ENCODE measurements at regions not wholly inside any gene's neighbourhood (a gene's known extent, or its start where the extent isn't known, plus 50 kb on each side); places are given as distances from the start of the nearest gene placed in this dataset.

DNA sequence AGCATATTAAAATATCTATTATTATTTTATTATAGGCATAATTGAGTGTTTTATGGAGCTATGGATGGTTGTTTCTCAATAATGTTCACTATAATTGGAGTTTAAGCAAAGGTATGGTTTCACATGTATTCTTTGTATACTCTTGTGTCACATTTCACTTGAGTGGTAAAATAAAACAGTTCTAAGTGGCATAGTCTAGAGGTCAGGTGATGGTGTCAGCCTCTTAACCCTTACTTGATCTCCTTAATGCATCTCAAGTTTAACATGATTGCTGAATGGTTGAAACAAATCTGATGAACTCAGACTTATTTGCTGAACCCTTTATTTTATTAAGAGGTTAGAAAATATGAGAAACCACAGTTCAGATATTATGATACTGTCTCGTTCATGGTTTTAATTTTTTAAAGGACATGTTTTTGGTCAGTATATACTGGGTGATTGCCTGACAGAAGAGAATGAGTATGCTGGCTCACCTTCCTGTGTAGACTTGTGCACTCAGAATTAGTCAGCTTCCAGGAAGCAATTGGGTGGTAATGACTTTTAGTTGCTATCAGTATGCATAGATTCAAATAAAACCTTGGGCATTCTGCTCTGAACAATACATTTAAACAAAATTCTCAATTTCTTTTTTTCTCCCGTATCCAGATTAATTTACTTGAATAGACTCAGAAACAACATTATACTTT is 464.6 kb downstream of the PCNX1 start:
- H3K27me3 ChIP-seq (replicated peaks in 1 of 7): no peaks in the 10 kb centered on the region
- intact Hi-C loops (cut with DNase I; ENCODE audit: low total_unique reads): no loop called here
- no peaks in the 10 kb centered on the region for H3K36me3 ChIP-seq
- TF ChIP-seq, protein P1, sequence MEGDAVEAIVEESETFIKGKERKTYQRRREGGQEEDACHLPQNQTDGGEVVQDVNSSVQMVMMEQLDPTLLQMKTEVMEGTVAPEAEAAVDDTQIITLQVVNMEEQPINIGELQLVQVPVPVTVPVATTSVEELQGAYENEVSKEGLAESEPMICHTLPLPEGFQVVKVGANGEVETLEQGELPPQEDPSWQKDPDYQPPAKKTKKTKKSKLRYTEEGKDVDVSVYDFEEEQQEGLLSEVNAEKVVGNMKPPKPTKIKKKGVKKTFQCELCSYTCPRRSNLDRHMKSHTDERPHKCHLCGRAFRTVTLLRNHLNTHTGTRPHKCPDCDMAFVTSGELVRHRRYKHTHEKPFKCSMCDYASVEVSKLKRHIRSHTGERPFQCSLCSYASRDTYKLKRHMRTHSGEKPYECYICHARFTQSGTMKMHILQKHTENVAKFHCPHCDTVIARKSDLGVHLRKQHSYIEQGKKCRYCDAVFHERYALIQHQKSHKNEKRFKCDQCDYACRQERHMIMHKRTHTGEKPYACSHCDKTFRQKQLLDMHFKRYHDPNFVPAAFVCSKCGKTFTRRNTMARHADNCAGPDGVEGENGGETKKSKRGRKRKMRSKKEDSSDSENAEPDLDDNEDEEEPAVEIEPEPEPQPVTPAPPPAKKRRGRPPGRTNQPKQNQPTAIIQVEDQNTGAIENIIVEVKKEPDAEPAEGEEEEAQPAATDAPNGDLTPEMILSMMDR (IDR thresholded peaks at IDR 0.05 in 8 of 11, conservative IDR thresholded peaks at IDR 0.05 in 3 of 11): no peak
- TF ChIP-seq POLR2AphosphoS5 (IDR thresholded peaks at IDR 0.05) (no peak), POLR2A (IDR thresholded peaks at IDR 0.05) (no peak)
- no peak overlapping the region for H3K4me3 ChIP-seq
- 40 to 66% (median 53%) methylated on average over 2 of the region's 2 CpGs for WGBS, 5 donors
- no peak for DNase-seq
- peaks cover 14 to 38% (median 24%) of the 10 kb centered on the region in 6 donors for H3K4me1 ChIP-seq
- H3K9me3 ChIP-seq: peaks cover 0 to 4% (median under 1%) of the 10 kb centered on the region in 8 donors
- H3K27ac ChIP-seq: peak overlapping the region in 6 of 8 donors; percentile 12 to 73 (median 50)

DNA sequence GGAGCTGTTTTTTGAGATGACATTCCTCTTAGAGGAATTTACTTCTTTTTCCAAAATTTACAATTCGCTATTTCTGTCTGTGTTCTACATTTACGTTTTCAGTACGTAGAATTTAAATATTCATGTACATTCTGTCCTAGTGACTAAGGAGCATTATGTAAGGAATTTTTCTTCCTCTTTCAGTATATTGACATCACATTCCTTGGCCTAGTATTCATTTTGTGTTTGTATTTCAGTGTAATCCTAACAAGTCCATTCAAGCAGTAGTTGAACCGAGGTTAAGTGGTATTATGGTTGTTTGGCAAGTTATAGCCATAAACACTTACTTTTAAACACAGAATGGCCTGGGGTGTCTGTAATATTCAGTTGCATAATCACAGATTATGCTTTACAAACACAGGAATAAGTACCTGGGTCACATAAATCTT is 465.2 kb downstream of the PCNX1 start:
- peaks cover 14 to 37% (median 23%) of the 10 kb centered on the region in 6 donors for H3K4me1 ChIP-seq
- peaks cover 0 to 10% (median 6%) of the 10 kb centered on the region in 8 donors for H3K9me3 ChIP-seq
- H3K4me3 ChIP-seq: no peak overlapping the region
- TF ChIP-seq POLR2A (IDR thresholded peaks at IDR 0.05) (no peak), POLR2AphosphoS5 (IDR thresholded peaks at IDR 0.05) (no peak)
- TF ChIP-seq, protein P1 (IDR thresholded peaks at IDR 0.05 in 8 of 11, conservative IDR thresholded peaks at IDR 0.05 in 3 of 11): no peak
- DNase-seq: no peak
- no peaks in the 10 kb centered on the region for H3K27me3 ChIP-seq (replicated peaks in 1 of 7)
- intact Hi-C loops (cut with DNase I; ENCODE audit: low total_unique reads): no loop called here
- no peaks in the 10 kb centered on the region for H3K36me3 ChIP-seq
- WGBS, 5 donors: 59 to 79% (median 74%) methylated on average over 4 of the region's 4 CpGs
- H3K27ac ChIP-seq: peak overlapping the region in 6 of 8 donors; percentile 12 to 73 (median 50)

DNA sequence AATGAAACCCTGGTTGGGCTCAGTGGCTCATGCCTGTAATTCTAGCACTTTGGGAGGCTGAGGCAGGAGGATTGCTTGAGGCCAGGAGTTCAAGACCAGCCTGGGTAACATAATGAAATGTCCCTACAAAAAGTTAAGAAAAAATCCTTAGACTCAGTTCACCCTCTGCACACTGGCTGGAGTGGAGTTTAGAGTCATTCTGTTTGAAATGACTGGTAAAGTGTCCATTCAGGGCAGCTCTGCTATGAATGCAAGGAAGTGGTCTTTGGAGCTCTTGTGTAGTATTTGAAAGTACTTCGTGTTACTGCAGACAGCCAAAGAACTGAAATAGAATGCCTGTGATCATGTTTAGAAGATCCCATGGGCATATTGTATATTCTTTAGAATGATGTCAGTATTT is 466.5 kb downstream of the PCNX1 start:
- TF ChIP-seq POLR2AphosphoS5 (IDR thresholded peaks at IDR 0.05) (no peak), POLR2A (IDR thresholded peaks at IDR 0.05) (no peak)
- TF ChIP-seq, protein P1 (IDR thresholded peaks at IDR 0.05 in 8 of 11, conservative IDR thresholded peaks at IDR 0.05 in 3 of 11): no peak
- peaks cover 14 to 48% (median 35%) of the 10 kb centered on the region in 6 donors for H3K4me1 ChIP-seq
- no peak overlapping the region for H3K4me3 ChIP-seq
- no peaks in the 10 kb centered on the region for H3K36me3 ChIP-seq
- no peak for DNase-seq
- peak overlapping the region in 3 of 8 donors; percentile 57 to 73 (median 72) for H3K27ac ChIP-seq
- intact Hi-C loops (cut with DNase I; ENCODE audit: low total_unique reads): no loop called here
- H3K27me3 ChIP-seq (replicated peaks in 1 of 7): no peaks in the 10 kb centered on the region
- 72 to 95% (median 83%) methylated on average over 1 of the region's 1 CpG for WGBS, 5 donors
- H3K9me3 ChIP-seq: peaks cover 0 to 12% (median 7%) of the 10 kb centered on the region in 8 donors

DNA sequence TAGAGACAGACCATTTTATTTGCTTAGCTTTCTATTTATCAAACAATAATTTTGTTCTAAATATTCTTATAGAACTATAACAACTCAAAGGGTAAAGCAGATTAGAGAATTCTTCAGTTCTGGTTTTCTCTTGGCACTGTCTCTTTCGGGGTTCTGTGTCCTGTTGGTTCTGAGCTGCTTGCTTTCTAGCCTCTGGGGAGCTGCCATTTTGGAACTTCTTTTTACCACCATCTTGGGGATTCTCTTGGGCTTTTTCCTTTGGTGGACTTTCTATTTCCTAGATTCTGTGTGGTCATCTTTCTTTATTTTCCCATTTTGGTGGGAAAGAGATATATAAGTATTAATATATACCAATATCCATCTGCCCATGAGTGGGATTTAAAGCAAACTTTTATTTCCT is 467.7 kb downstream of the PCNX1 start:
- TF ChIP-seq, protein P1 (IDR thresholded peaks at IDR 0.05 in 8 of 11, conservative IDR thresholded peaks at IDR 0.05 in 3 of 11): no peak
- TF ChIP-seq POLR2A (IDR thresholded peaks at IDR 0.05): no peak
- no peak for TF ChIP-seq POLR2AphosphoS5 (IDR thresholded peaks at IDR 0.05)
- H3K4me3 ChIP-seq: no peak overlapping the region
- 92 to 97% (median 96%) methylated on average over 1 of the region's 1 CpG for WGBS, 5 donors
- no peaks in the 10 kb centered on the region for H3K27me3 ChIP-seq (replicated peaks in 1 of 7)
- intact Hi-C loops (cut with DNase I; ENCODE audit: low total_unique reads): no loop called here
- H3K9me3 ChIP-seq: peaks cover 0 to 12% (median 7%) of the 10 kb centered on the region in 8 donors
- no peak overlapping the region for H3K27ac ChIP-seq
- no peaks in the 10 kb centered on the region for H3K36me3 ChIP-seq
- H3K4me1 ChIP-seq: peaks cover 14 to 55% (median 40%) of the 10 kb centered on the region in 6 donors
- no peak for DNase-seq
